G401.6 (cell line): ENCODE measurements at regions not wholly inside any gene's neighbourhood (a gene's known extent, or its start where the extent isn't known, plus 50 kb on each side); places are given as distances from the start of the nearest gene placed in this dataset.
A peak's percentile ranks its signal among the peaks of the same experiment; 100 is the strongest.

Source experiments
- FAIRE-seq: peaks from 2 replicates; lab custom pipeline; 2012; peaks lifted over from hg19 to GRCh38; lab: Jason Lieb, UNC

DNA sequence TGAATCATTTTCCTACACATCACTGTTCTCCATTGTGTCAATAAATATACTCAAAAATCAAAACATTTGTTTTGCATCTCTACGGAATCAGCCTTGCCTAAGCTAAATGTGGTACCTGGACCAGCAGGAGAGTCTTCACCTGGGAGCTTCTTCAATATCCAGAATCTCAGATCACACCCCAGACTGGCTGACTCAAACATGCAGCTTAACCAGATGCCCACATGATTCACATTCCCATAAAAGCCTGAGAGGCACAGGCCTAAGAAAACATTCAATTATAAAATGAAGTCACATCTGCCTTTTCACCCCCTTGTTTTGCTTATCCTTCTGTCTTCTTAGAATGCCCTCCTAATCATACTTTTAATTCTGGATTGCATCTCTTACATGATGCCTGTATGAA lies 1045.5 kb upstream of the NXPH2 start:
- no peak for FAIRE-seq

DNA sequence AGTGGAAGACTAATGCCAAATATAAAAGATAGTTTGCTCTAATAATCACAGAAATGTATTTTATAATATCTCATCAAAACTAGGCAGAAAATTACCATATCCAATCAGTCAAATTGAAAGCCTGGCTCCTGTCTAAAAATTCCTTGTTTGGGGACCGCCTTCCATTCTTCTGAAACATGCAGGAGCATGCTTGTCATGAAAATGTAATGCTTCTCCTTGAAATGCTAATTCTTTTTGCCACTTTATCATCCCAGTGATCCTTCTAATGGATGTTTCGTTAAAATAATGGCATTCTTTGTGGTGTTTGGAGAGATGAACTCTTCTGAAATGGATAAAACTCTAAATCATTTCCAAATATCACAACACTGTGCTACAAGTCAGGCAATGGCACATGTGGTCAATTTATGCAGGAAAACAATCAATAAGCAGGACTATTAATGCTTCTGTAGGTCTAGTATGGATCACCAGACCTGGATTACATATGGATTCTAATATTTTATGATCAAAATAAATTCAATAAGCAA lies 1039.1 kb upstream of the NXPH2 start:
- FAIRE-seq, result no peak

DNA sequence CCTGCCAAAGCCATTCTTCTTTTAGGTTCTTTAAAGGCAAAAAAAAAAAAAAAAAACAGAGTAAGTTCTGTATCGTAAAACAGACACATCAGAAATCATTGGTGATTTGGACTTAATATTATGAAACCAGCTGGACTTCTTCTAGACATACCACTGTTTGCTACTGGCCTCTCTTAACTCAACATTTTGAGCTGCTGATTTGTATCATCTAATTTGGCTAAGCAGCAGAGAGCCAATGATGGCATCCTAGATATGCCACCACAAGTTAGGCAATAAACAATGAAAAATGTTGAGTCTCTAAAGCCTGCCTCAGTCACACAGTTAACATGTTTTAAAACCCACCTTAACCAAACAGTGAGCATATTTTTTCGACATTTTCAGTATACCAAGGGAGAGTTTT lies 1034.3 kb upstream of the NXPH2 start:
- no peak for FAIRE-seq

DNA sequence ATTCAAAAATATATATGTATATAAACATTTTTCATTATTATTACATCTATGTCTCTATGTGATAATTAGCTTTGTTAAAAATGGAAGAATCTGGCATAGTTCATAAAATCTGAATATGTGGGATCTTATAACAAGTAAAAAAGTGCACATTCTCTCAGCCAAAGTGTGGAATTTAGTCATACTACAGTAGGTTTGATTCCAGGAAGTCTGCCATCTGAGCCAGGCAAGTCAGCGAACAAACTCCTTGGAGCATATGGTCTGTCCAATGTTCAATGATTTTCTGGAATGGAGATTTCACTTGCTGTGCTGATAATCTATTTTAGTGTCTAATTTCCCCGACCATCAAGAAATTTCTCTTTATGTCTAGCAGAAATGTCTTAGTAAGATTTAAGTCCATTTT lies 1033.2 kb upstream of the NXPH2 start:
- no peak for FAIRE-seq

DNA sequence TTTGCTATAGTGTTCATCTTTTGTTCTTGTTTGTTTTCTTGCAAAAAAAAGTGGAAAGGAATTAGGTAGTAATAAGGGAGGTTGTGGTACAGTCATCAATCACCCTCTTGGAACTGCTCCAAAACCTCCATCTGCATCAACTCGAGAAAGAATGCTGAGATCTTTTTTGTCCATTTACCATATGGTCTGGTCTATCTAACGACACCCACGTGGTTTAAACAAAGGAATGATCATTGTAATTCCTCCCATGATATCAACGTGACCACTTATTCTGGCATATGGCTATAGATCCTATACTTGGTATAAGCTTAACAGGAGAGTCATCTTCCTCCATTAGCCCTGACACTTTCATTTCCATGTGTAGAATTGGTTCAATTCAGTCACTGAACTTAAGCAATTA lies 1025.3 kb upstream of the NXPH2 start:
- FAIRE-seq, result no peak

DNA sequence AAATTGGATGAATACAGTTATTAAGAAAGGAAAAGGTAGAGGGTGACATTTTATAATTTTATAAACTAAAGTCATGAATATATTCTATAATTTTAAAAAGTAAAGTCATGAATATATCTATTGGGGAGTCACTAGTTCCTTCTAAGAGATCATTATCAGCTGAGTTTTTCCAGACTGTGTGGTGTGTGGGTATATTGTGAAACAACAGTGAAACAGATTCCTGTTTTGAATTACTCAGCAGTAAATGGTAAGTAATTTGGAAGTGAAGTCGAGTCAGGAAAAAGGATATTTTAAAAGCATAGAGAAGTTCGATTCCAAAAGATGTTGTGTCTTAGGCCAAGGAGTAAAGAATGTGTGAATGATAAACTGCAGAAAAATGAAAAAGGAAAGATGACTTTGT lies 1018.2 kb upstream of the NXPH2 start:
- FAIRE-seq, result no peak

DNA sequence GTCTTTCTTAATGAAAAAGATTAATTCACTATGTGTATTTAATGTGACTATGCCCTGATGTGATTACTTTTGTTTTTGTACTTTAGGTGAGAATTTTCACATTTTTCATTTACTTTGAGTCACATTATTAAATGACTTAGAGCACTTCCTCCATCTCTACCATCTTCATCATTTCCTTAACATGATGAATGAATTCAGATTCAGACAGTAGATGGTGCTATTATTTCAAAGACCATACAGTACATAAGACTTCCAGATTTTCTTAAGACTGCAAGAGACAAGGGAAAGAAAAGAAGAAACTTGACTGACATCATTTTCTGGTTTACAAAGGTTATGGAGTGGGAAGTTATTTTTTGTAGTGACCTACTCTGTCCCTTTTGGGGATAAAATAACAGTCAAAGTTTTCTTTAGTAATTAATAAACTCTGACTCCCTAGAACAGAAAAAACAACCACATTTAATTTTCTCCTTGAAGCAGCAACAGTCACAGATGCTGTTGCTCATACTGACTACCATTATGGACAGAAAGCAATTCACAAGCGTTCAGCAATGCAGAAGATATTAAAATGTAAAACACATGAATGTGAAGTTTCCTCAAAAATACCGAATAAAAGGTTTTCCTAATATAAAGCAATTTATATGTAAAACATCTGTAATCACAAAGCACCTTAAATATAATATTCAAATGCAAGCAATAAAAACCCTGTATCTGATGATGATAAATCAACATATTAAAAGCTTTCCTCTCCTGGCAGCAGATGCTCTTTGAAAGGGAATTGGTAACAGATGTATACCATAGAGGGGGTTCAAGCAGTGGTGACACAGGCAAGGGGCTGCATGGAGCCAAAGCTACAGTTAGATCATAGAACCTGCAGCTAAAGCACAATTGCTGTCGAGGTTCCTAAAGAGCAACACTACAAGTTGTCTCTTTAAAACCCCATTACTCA lies 1010.9 kb upstream of the NXPH2 start:
- FAIRE-seq, result peak; percentile 11

DNA sequence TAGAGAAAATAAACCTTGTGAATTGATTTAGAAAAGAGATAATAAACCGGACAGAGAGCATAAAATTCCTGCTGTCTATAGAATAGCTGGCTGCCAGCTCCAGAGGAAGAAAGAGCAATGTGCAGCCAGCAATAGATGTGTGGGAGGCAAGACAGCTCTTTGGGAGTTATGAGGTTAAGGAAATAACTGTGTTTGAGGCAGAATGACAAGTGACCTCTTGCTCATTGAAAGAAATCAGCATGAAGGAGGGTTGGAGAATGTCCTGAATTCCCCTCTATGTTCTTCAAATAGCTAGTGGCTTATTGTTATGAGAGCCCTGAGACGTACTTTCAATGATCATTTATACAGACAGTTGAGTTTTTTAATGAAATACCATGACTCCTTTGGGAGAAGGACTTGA lies 1009.9 kb upstream of the NXPH2 start:
- FAIRE-seq, result no peak

DNA sequence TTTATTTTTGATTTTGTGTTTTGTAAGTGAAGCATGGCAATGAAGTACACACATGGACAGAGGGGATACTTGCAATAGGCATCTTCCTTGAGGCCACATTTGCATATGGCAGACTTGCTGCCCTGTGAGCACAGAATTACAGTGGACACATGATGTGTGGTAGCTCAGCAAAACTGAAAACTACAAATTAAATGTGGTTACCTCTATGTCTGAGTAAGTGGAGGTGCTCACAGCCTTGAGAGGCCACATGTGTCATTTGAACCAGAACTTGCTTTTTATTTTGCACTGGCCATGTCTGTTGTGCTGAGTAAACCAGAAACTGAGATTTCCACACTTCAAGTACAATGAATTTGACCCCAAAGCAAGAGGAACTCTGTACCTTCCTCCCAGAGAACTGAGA lies 998.5 kb upstream of the NXPH2 start:
- FAIRE-seq, result no peak

DNA sequence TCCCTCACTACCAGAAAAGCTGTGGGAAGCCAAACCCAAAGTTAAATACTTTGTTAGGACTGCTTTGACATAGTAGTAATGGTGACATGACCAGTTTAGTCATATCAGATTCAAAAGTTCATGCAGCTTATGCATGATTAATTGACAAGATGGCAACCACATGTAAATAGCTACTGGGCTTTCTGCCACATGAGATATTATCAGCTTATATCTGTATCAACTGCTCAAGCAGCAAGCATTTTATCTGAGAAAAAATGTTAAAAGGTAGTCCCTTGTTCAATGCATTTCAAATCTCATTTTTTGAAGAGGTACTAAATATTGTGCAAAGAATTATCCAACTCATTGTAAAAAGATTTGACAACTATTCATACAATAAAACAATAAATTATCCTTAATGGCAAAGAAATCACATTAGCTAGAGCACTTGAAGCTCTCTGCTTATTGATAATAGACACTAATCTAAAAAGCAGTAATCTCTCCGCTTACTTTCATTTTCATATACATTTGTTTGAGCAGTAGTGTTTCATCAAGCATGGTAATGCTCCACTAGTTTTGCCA lies 993.6 kb upstream of the NXPH2 start:
- FAIRE-seq, result no peak

DNA sequence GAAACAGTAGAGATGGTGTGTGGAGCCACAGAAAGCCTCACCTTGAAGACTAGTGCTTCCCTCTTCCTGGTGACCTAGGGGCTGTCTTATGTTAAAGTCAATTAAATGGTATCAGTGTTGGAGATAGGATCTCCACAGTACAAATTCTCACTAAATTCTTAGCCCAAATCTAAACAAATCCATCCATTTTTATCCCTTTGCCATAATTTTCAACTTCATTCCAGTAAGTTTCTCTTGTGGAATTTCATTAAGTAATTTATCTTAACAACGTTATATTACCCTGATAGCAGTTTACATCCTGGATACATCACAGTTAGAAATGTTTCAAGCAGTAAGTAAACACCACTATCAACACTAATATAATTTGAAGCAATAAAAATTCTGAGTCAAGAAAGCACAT lies 989.4 kb upstream of the NXPH2 start:
- no peak for FAIRE-seq

DNA sequence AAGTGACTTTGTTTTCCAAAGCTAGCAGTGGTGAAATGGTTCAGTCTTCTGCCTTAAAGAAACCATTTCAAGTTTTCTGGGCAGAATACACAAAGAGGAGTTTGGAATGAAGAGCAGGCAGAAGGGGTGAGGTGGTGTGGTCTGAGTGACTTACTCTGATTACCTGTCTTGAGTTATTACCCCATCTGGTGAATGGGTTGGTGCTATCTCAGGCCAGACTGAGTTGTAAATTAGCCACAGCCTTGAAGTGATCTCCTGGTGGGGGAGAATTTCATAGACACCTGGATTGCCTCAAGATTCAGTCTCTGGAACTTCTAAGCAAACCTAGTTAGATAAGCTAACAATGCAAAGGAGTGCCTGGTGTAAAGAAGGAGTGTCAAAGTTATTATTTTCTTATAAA lies 983.5 kb upstream of the NXPH2 start:
- FAIRE-seq, result no peak

DNA sequence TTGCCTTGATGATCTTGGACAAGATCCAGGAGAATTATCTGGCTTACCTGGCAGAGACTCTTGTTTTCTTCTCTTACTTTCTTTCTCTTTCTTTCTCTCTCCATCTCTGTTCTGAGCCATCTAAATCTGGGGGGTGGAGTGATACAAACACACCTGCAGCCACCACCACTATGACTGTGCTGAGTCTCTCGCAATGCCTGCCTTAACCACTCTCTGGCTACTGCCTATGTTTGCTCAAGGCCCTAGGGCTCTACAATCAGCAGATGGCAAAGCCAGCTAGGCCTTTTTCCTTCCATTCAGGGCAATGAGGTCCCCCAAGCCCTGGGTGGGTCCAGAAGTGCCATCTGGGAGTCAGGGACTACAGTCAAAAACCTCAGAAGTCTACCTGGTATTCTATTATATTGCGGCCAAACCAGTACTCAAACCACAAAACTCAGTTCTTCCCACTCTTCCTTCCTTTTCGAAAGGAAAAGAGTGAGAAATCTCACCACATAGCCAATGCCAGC lies 978.9 kb upstream of the NXPH2 start:
- FAIRE-seq, result no peak

DNA sequence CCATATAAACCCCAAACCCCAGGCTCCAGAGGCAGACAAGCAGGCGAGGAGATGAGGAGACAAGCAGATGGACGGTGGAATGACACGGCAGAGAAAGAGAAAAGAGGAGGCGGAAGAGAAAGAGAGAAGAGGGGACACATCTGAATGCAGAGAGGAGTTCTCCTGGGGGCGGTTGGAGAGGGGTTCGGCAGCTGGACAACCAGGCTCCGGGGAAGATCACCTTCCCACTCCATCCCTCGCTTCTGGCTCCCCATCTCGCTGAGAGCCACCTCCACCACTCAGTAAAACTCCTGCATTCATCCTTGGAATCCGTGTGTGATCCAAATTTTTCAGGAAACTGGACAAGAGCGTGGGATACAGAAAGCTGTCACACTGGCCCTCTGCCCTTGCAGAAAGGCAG lies 966.7 kb upstream of the NXPH2 start:
- FAIRE-seq, result no peak

DNA sequence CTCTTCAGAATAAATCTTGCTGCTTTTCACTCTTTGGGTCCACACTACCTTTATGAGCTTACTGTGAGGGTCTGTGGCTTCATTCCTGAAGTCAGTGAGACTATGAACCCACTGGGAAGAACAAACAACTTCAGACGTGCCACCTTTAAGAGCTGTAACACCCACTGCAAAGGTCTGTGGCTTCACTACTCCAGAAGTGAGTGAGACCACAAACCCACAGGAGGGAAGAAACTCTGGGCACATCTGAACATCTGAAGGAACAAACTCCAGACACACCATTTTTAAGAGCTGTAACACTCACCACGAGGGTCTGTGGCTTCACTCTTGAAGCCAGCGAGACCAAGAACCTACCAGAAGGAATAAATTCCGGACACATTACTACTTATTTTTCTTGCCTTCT lies 964.1 kb upstream of the NXPH2 start:
- no peak for FAIRE-seq

DNA sequence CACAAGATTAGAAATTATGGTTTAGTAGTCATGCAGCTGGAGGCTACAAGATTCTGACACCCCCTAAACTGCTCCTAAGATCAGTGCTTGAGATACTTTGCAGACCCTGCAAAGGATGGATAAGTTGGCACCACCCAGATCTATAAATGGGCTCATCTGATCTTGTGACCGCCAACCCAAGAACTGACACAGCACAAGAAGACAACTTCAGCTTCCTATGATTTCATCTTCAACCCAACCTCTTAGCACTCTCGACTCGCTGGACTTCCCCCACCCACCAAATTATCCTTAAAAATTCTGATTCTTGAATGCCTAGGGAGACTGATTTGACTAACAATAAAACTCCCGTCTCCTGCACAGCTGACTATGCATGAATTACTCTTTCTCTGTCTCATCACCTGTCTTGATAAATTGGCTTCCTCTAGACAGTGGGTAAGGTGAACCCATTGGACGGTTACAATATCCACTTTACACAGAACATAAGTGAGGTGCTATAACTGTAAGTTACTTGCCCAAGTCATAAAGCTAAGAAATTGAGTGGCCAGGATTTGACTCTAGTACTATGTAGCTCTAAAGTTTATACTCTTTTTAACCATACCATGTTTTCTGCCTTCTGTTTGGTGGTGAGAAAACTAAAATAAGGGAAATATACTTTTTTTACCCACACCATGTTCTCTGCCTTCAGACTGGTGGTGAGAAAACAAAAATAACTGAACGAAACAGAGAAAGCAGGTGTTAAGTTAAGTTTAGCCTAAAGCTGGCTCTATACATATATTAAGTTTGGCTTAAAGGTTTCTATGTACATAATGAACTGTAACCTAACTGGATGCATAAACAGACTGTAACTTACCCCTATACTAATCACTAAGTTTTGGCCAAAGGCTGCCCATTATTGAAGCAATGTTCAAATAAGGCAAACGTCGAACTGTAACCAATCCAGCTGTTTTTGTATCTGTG lies 962.3 kb upstream of the NXPH2 start:
- no peak for FAIRE-seq

DNA sequence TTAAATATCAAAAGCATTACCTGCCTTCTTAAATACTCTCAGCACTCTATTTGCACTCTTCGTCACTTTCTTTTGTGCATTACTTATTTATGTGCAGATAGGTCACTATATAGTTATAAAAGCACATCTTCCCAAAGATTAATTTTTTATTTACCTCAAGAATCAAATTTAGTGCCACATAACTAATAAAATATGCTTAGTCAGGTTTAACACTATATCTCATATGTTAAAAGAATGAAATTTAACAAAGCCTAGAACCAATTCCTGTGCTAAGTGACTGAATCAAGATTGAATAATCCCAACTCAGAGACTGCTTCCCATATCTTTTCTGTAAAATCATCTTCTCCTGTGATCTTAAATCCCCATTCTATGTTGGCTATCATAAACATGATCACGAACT lies 957.5 kb upstream of the NXPH2 start:
- FAIRE-seq, result no peak

DNA sequence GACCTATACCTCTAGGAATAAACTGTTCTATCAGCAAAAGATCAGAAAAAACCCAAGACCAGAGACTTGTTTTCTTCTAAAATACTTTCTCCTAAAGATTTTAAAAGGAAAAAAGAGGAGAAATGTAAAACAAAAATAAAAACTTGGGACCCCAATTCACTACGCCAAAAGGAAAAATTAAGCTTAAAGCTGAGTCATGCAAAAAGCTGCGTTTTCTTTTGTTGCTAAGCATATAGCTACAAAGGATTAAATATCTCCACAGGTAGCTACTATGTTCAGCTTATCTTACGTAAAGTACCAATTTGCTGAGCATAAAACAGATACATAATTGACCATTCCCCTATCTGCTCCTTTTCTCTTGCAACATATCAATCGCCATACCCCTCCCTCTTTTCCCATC lies 950.0 kb upstream of the NXPH2 start:
- FAIRE-seq, result no peak

DNA sequence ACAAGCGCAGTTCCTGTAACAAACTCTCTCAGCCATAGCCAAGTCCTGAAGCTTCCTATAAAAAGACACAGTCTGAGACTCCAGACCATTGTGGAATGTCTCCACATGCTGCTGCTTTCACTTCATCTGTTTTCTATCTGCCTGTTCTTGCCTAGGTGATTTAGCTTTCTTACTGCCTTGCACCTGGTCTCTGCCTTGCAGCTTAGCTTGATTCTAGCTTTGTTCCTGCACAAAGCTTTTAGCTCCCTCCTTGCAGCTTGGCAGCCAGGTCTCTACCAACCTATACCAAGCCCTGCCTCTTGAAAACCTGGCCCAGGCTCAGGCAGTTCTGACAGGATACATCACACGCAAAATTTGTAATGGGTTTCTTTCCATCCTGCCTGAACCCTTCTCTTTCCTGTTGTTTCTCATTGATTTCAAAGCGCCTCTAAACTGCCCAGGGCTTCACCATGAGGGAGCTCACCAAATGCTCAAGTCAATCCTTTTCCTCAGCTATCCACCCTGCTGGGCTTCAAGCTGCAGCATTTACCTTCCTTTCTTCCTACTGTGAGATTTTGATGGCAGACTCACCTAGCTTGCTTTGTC lies 941.3 kb upstream of the NXPH2 start:
- FAIRE-seq, result no peak

DNA sequence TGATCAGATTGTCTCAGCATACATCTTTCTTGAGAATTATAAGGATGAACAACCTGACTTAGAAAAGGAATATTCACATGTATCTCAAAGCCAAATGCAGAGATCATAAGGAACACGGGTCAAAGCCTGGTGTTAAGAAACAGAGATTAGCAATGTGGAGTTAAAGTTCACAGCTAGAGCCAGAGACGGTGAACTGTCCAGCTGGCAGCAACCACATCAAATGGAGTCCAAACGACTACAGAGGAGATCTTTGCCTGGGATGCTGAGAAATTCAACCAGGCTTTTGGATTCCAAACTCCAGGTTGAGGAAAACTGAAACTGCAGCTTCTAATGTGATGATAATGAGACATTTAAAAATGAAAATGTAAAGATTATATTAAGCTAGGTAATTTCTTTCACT lies 939.9 kb upstream of the NXPH2 start:
- FAIRE-seq, result no peak

DNA sequence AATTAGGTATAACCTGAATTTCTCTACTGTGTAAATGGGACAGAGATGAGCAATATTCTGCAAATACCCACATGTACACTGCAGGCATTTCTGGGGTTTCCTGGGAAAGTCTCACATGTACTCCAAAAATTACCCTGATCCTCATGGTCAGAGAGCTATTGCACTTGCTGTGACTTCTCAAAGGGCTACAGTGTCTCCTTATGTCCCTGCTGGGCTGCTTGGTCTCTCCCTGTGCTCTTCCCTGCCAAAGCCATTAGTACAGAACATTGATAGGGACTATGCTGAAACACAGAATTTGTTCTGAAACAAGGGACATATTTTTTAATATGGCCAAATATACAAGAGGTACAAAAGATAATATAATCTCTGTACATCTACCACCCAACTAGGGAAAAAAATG lies 924.4 kb upstream of the NXPH2 start:
- FAIRE-seq, result no peak

DNA sequence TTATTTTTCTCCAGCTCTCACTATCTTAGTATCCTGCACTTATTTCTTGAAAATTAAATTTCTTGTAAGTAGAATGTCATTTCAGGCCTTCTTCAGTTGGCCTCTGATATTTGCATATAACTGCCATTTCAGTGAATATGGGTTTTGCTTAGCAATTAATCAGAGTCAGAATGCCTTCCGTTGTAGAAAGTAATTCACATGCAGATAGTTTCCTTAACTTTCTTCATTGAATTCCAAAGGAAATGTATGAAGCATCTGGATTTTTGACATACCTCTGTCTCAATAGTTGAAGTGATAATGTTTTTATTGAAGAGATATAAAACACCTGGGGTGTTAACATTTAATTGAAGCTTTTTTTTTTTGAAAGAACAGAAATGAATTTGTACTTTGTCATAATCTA lies 914.1 kb upstream of the NXPH2 start:
- FAIRE-seq, result no peak
